Mammary epithelial cell (primary cell): ENCODE measurements at regions not wholly inside any gene's neighbourhood (a gene's known extent, or its start where the extent isn't known, plus 50 kb on each side); places are given as distances from the start of the nearest gene placed in this dataset.

ENCODE experiments used
- EZH2 ChIP-seq: IDR thresholded peaks from 2 replicates; pipeline ENCODE4 v1.6.1; 2012; ENCODE audit warnings: low read length, inconsistent platforms, borderline replicate concordance
- TF ChIP-seq, protein P1 (sequence below), 2 donors: IDR thresholded peaks in 1 of 2; conservative IDR thresholded peaks in 1 of 2; 2 replicates each; pipeline ENCODE4 v1.5.1; 2011 to 2012; ENCODE audit warnings: inconsistent platforms in 2 of 2, low read length in 2 of 2, mild to moderate bottlenecking in 2 of 2, control low read depth in 1 of 2, low read depth in 1 of 2; ENCODE audit not compliant: insufficient read depth in 1 of 2; ENCODE audit errors: extremely low read depth in 1 of 2

DNA sequence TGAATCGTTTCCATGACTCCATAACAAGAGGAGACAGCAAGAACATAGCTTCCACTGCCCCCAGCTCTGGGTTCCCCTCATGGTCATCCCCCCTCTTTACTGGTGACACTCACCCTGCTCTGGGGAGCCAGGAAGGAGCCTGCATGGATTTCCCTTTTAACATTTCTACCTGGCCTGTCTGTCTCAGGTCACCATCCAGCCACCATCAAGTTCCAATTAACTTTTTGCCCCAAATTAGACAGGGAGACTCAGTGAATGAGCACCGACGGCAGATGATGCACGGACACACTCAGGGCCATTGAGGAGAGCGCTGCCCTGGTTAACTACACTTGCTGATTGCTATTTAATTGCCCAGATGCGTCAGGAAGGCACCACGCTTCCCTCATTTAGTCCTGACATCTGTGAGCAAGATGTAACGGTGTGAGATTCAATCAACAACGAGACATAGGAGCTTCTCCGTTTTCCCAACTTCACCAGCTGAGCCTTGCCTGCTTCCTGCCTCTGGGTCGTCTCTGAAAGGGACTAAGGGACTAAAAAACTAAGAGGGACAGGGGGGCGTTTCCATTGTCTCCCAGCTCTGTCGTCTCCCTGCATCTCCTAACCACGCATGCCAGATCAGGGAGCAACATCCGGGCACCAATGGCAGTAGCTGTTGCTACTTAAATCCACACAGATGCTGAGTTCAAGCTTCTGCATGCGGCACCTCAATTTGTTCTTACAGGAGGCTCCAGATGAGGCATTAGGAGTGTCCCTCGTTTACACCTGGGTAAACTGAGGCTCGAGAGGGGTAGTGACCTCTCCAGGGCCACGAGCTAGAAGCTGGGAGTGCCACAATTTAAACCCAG, 426.7 kb downstream of the NPHP4 start:
- TF ChIP-seq, protein P1, sequence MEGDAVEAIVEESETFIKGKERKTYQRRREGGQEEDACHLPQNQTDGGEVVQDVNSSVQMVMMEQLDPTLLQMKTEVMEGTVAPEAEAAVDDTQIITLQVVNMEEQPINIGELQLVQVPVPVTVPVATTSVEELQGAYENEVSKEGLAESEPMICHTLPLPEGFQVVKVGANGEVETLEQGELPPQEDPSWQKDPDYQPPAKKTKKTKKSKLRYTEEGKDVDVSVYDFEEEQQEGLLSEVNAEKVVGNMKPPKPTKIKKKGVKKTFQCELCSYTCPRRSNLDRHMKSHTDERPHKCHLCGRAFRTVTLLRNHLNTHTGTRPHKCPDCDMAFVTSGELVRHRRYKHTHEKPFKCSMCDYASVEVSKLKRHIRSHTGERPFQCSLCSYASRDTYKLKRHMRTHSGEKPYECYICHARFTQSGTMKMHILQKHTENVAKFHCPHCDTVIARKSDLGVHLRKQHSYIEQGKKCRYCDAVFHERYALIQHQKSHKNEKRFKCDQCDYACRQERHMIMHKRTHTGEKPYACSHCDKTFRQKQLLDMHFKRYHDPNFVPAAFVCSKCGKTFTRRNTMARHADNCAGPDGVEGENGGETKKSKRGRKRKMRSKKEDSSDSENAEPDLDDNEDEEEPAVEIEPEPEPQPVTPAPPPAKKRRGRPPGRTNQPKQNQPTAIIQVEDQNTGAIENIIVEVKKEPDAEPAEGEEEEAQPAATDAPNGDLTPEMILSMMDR (conservative IDR thresholded peaks at IDR 0.05 in 1 of 2, IDR thresholded peaks at IDR 0.05 in 1 of 2; ENCODE audit: extremely low read depth in 1 of 2, insufficient read depth in 1 of 2, low read depth in 1 of 2, low read length in 2 of 2) = no peak
- no peak for TF ChIP-seq EZH2
